Heart right ventricle (tissue), 16 donors: ENCODE measurements at regions not wholly inside any gene's neighbourhood (a gene's known extent, or its start where the extent isn't known, plus 50 kb on each side); places are given as distances from the start of the nearest gene placed in this dataset.
"Not testable (repeated sequence)": the region's sequence is repeated elsewhere in the genome, so short reads cannot be mapped to it uniquely, and the experiment has no call there.

Experiments used
- ATAC-seq, 8 donors: fragments of 200-7000 bp; cut with Tn5 transposase; one replicate each; pipeline ENCODE4 v1.9.1; 2020; ENCODE audit warnings: mild to moderate bottlenecking in 8 of 8, moderate library complexity in 8 of 8, moderate number of reproducible peaks in 1 of 8
- DNase-seq, 2 donors: peaks; one replicate each; pipeline ENCODE4 v3.0.0-alpha.2; 2020
- H3K27ac ChIP-seq, 10 donors: fragments of 200-600 bp; sonication (generic) in 2 of 10; one replicate each; pipeline versions ENCODE4 v1.5.0 to v1.8.0; 2020 to 2022; ENCODE audit warnings: mild to moderate bottlenecking in 3 of 10
- H3K27me3 ChIP-seq, 7 donors: fragments of 200-600 bp; one replicate each; pipeline ENCODE4 v1.8.0; 2021 to 2022; ENCODE audit warnings: mild to moderate bottlenecking in 2 of 7
- H3K36me3 ChIP-seq, 9 donors: fragments of 200-600 bp; sonication (generic) in 1 of 9; one replicate each; pipeline versions ENCODE4 v1.5.0 to v1.8.0; 2020 to 2022; ENCODE audit warnings: mild to moderate bottlenecking in 2 of 9
- H3K4me1 ChIP-seq, 9 donors: fragments of 200-600 bp; sonication (generic) in 1 of 9; one replicate each; pipeline versions ENCODE4 v1.5.0 to v1.8.0; 2020 to 2022; ENCODE audit warnings: mild to moderate bottlenecking in 4 of 9
- H3K4me3 ChIP-seq, 10 donors: fragments of 200-600 bp; sonication (generic) in 2 of 10; one replicate each; pipeline versions ENCODE4 v1.5.0 to v1.8.0; 2020 to 2022; ENCODE audit warnings: mild to moderate bottlenecking in 7 of 10, moderate library complexity in 2 of 10
- H3K9me3 ChIP-seq, 11 donors: fragments of 200-600 bp in 10 of 11; sonication (generic) in 2 of 11; one replicate each; pipeline versions ENCODE4 v1.5.0 to v1.8.0; 2013 to 2022; ENCODE audit warnings: mild to moderate bottlenecking in 2 of 11, control low read depth in 1 of 11, moderate library complexity in 1 of 11
- WGBS, 2 donors: extraction: QIAGEN DNeasy Blood & Tissue Kit; methylation state at CpG; one replicate each; pipeline ENCODE4 v1.1.7; 2013; ENCODE audit warnings: inconsistent platforms in 1 of 2; 5-methylcytosine and 5-hydroxymethylcytosine counted together
- intact Hi-C, 10 donors: fragments of 100-400 bp; cut with DNase I; formaldehyde crosslinking; loops; one replicate each; pipeline versions ENCODE4 v1.11.1 to v1.14.2; 2022
- TF ChIP-seq, protein P1 (sequence below), 9 donors: fragments of 200-600 bp; sonication (generic) in 2 of 9; IDR thresholded peaks; one replicate each; pipeline versions ENCODE4 v1.5.0 to v1.8.0; 2021 to 2022; ENCODE audit warnings: antibody characterized with exemption in 9 of 9, mild to moderate bottlenecking in 5 of 9, moderate library complexity in 1 of 9
- donor health status: Arrhythmogenic right ventricular cardiomyopathy.
- donor health status: ischemic (EF 13 %, LVEDD 7.1; RV severe dilation, severe dysfunction).
- donor health status: healthy with polysubstance abuse.
- donor health status: DM: no; HTN: yes; CAD: no.
- donor health status: DM: no; HTN: no; CAD: no.
- donor health status: ischemic (EF 25% LVEDD 6.9; RV normal size, moderate dysfunction).
- donor health status: ischemic (EF 25% LVEDD 5.7; RV mildly dilated, moderate dysfunction).
- donor health status: healthy.
- donor health status: DM: yes; HTN: yes; CAD: no.
- donor health status: Ischemic cardiomyopathy.
- donor health status: ischemic (EF 35%, LVEDD 5.7; RV mildly dilated, moderate dysfunction).
- donor health status: nonischemic (EF 11% LVEDD 7.7; RV severe dilation, severe dysfunction).
- donor health status: DM: yes; HTN: yes; CAD: no.
- donor health status: PGD.
- donor health status: ischemic (EF 29% LVEDD 5.4; RV normal size, mild dysfunction).
- donor health status: nonischemic (EF 23%, LVEDD 6.1; RV moderate dilation, normal function).

DNA sequence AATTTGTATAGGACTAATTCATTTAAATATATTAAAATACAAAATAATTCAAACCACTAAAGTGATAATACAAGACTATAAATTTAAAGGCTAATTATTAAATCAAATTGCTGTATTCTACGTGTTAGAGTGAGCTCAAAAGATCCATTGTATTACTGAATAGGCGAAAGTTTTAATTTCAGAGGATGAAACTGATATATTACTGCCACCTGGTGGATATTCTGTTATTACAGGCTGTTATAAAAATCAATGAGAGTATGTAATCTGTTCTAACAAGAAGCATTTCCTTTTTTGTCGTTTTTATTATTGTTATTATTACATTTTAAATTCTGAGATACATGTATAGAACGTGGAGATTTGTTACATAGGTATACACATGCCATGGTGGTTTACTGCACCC, 1239.6 kb upstream of the USP9Y start:
- H3K9me3 ChIP-seq, H3K4me1 ChIP-seq, ATAC-seq, intact Hi-C loops, H3K27ac ChIP-seq, H3K4me3 ChIP-seq, DNase-seq, H3K27me3 ChIP-seq, H3K36me3 ChIP-seq: not testable (repeated sequence)
- WGBS, 2 donors: 7 to 14% methylated on average over 4 of the region's 4 CpGs
- TF ChIP-seq, protein P1, sequence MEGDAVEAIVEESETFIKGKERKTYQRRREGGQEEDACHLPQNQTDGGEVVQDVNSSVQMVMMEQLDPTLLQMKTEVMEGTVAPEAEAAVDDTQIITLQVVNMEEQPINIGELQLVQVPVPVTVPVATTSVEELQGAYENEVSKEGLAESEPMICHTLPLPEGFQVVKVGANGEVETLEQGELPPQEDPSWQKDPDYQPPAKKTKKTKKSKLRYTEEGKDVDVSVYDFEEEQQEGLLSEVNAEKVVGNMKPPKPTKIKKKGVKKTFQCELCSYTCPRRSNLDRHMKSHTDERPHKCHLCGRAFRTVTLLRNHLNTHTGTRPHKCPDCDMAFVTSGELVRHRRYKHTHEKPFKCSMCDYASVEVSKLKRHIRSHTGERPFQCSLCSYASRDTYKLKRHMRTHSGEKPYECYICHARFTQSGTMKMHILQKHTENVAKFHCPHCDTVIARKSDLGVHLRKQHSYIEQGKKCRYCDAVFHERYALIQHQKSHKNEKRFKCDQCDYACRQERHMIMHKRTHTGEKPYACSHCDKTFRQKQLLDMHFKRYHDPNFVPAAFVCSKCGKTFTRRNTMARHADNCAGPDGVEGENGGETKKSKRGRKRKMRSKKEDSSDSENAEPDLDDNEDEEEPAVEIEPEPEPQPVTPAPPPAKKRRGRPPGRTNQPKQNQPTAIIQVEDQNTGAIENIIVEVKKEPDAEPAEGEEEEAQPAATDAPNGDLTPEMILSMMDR (IDR thresholded peaks at IDR 0.05): peak in 5 of 9 donors; percentile 26 to 57 (median 40)

DNA sequence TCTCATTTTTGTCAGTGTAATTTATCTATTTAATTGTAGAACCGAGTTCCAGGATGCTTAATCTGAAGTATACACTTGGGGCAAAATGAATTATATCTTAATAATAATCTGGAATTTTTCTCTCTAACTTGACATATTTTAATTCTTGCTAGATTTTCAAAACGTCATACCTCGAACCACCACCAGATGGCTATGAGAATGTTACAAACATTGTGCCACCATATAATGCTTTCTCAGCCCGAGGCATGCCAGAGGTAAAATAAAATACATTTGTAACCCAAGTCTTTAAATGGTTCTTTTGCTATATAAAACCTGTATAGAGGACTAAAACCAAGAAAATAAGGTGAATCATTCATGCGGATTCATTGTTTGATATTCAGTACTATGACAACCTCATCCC, 1234.3 kb upstream of the USP9Y start:
- H3K9me3 ChIP-seq, ATAC-seq, H3K4me1 ChIP-seq, DNase-seq, H3K27me3 ChIP-seq, H3K27ac ChIP-seq, intact Hi-C loops, H3K36me3 ChIP-seq, H3K4me3 ChIP-seq: not testable (repeated sequence)
- TF ChIP-seq, protein P1 (IDR thresholded peaks at IDR 0.05): peak in 1 of 9 donors; percentile 18
- 6 to 11% methylated on average over 5 of the region's 5 CpGs for WGBS, 2 donors
